C1 segment of cervical spinal cord (tissue), 14 donors: ENCODE measurements at regions not wholly inside any gene's neighbourhood (a gene's known extent, or its start where the extent isn't known, plus 50 kb on each side); places are given as distances from the start of the nearest gene placed in this dataset.
"Not testable (repeated sequence)": the region's sequence is repeated elsewhere in the genome, so short reads cannot be mapped to it uniquely, and the experiment has no call there.

ENCODE experiments used
- DNase-seq, 14 donors: peaks; one replicate each; lab custom pipeline; 2025; lab: John Stamatoyannopoulos, UW

- DNase-seq, result no peak
Measured at GRCh38 chr13:50594276-50595051, 249.0 kb downstream of the DLEU7 start.

GRCh38 chr13:50595196-50595595 is 248.3 kb downstream of the DLEU7 start:
- no peak for DNase-seq

GRCh38 chr13:50596156-50596555 is 247.3 kb downstream of the DLEU7 start:
- no peak for DNase-seq

- no peak for DNase-seq
Measured at GRCh38 chr13:50596776-50597203, 246.7 kb downstream of the DLEU7 start.

GRCh38 chr13:50598338-50598737 is 245.2 kb downstream of the DLEU7 start:
- DNase-seq, result no peak

- DNase-seq, result no peak
Measured at GRCh38 chr13:50599046-50599445, 244.4 kb downstream of the DLEU7 start.

GRCh38 chr13:50599927-50600326 is 243.6 kb downstream of the DLEU7 start:
- DNase-seq, result peak in 1 of 14 donors; percentile 61

- no peak for DNase-seq
Measured at GRCh38 chr13:50608370-50608769, 235.1 kb downstream of the DLEU7 start.

GRCh38 chr13:50609011-50609410 is 234.5 kb downstream of the DLEU7 start:
- no peak for DNase-seq

GRCh38 chr13:50610238-50610637 is 233.3 kb downstream of the DLEU7 start:
- DNase-seq, result no peak

- DNase-seq, result no peak
Measured at GRCh38 chr13:50611117-50611781, 232.2 kb downstream of the DLEU7 start.

GRCh38 chr13:50612717-50613116 is 230.8 kb downstream of the DLEU7 start:
- no peak for DNase-seq

GRCh38 chr13:50613356-50613831 is 230.1 kb downstream of the DLEU7 start:
- DNase-seq, result no peak

GRCh38 chr13:50615234-50615633 is 228.3 kb downstream of the DLEU7 start:
- DNase-seq, result no peak

GRCh38 chr13:50616101-50616500 is 227.4 kb downstream of the DLEU7 start:
- no peak for DNase-seq

- DNase-seq, result no peak
Measured at GRCh38 chr13:50617134-50617721, 226.3 kb downstream of the DLEU7 start.

GRCh38 chr13:50618206-50618605 is 225.3 kb downstream of the DLEU7 start:
- no peak for DNase-seq

GRCh38 chr13:50626101-50626547 is 217.4 kb downstream of the DLEU7 start:
- no peak for DNase-seq

GRCh38 chr13:50627111-50627510 is 216.4 kb downstream of the DLEU7 start:
- DNase-seq, result no peak

- not testable (repeated sequence) for DNase-seq
Measured at GRCh38 chr13:50628512-50628911, 215.0 kb downstream of the DLEU7 start.

GRCh38 chr13:50629497-50629896 is 214.0 kb downstream of the DLEU7 start:
- DNase-seq, result no peak

GRCh38 chr13:50629966-50630365 is 213.5 kb downstream of the DLEU7 start:
- DNase-seq, result no peak
